ENCODE measurements at regions not wholly inside any gene's neighbourhood (a gene's known extent, or its start where the extent isn't known, plus 50 kb on each side); places are given as distances from the start of the nearest gene placed in this dataset.

DNA sequence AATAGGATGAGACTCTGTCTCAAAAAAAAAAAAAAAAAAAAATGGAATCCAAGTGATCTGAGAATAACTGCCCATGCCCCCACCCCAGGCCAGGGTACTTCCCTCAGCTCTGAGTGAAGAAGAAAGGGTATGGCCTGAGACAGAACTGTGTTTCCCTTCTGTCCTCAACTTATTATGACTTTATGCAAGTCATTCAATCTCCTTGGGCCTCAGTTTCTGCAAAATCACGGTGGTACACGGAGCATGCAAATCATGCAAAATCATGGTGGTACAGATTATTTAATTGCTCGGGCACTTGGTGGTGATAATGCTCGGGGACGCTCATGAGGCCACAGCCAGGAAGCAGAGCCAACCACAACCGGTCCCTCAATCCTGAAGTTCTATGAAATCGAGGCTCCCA is 56.5 kb upstream of the TBX3 start:
- no peak for DNase-seq (ENCODE audit: low spot score)

DNA sequence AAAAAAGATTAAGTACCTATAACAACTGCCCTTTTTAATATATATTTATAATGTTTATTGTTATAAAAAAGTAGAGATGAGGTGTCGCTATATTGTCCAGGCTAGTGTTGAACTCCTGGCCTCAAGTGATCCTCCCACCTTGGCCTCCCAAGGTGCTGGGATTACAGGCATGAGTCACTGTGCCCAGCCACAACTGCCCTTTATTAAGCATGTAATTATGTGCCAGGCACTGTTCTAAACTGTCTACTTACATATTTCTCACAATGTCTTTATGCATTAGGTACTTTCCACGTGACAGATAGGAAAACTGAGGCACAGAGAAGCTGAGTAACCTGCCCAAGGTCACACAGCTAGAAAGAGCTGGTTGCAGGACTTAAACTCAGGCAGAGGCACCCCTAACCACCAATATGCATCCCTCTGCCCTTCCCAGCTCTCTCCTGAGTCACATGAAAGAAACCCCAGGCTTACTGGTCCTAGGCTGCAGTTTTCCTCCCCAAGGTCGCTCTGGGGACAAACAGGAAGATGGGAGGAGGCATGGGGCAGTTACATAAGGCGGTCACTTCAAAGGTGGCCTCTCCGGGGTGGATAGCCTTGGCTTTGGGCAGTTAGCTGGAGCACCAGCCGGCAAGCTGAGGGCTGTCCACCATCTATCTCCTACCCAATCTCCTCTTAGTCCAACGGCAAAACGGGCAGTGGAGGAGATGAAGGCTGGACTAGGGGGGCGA is 54.6 kb upstream of the TBX3 start:
- DNase-seq (ENCODE audit: low spot score), result no peak

DNA sequence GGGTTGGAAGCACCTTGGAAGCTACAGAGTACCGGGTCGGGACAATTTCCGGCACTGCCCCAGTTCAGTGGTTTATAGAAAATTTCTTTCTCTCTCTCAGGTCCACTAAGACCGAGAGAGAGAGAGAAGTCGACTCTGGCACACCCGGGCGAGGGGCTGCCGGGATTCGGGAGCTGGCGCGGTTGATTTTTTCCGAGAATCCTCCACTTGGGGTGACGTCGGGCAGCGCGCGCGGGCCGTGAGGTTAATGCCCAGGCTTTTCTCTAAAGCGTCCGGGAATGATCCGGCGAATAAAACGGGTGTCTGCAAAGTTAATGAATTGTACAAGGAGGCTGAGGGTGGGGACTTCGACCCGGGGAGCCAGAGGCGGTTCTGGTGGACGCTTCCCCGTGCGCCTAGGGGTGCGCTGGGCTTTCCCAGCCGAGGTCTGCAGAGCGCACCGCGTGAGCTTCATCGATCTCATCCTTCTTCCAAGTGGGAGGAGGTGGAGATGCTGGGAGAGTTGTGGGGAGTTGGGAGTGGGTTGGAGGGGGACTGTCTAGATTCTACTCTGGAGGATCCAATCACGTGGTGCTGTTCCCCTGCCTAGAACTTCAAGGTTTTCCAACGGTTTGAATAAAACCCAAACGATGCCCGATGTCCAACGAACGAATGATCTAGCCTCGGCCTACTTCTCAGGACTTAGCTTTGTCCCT is 51.9 kb upstream of the TBX3 start:
- peak; percentile 59 for DNase-seq (ENCODE audit: low spot score)

DNA sequence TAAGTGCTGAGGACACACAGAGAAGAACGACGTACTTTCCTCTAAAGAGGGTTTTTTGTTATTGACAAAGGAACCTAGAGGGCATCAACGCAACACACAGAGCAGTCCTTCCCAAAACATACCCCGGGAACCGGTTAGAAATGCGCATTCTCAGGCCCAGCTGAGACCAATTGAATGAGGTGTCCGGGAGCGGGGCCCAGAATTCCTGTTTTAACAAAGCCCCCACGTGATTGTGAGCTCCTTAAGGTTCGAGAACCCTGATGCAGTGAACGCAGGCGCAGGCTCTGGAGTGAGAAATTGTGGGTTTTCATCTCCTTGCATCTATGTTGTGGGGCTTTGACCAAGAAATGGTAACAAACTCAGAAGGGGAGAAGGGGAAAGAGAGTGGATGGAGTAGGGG is 51.0 kb upstream of the TBX3 start:
- DNase-seq (ENCODE audit: low spot score), result no peak

DNA sequence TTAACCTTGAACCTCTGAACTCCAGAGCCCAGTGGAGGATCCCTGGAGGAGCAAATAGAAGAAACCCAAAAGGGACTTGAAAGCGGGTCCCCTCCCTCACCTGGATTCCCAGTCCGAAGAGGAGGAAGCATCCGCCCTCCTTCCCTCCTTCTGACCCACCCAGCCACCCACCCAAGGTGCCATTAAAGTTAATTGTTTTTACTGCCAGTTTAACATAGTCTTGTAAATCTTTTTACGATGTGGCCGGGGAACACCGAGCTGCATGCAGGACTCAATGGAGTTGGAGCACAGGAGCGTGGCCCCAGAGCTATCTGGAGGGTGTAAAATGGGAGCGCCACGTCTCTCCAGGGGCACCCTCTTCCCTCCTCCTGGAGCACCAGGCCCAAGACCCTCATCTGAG is 49.9 kb upstream of the TBX3 start:
- no peak for DNase-seq (ENCODE audit: low spot score)

Measured in ecto neural progenitor cell (in vitro differentiated cells).